ENCODE measurements at regions not wholly inside any gene's neighbourhood (a gene's known extent, or its start where the extent isn't known, plus 50 kb on each side); places are given as distances from the start of the nearest gene placed in this dataset.

DNA sequence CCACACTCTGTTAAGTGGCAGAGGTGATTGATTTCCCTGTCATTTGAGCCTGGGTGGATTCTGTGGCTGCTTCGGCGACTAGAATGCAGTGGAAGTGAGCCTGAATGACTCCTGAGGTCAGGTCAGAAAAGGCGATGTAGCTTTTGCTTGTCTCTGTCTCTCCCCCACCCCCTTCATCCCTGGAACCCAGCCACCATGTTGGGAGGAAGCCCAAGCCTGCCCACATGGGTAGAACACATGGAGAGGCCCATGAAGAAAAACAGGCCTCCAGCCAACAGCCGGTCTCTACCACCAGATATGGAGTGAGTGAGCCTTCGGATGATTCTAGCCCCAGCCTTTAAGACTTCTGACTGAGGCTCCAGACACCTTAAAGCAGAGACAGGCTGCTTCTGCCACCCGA lies 181.0 kb downstream of the TFAP2C start:
- Histone ChIP-seq H3K9me3 (no peaks in the 10 kb centered on the region), H3K27ac (peak overlapping the region; percentile 87 to 90), H3K27me3 (no peaks in the 10 kb centered on the region), H3K36me3 (no peaks in the 10 kb centered on the region), H3K4me1 (peaks cover 0 to 4% of the 10 kb centered on the region in 2 donors), H3K4me3 (peak overlapping the region in 2 of 3 donors; percentile 35 to 51)
- peak in 1 of 2 donors; percentile 85 for DNase-seq (ENCODE audit: low spot score in 2 of 2)
- intact Hi-C loops (cut with DNase I; ENCODE audit: low total_unique reads), result no loop called here
- TF ChIP-seq POLR2AphosphoS5 (IDR thresholded peaks at IDR 0.05) (no peak), POLR2A (IDR thresholded peaks at IDR 0.05) (no peak)
- TF ChIP-seq, protein P1, sequence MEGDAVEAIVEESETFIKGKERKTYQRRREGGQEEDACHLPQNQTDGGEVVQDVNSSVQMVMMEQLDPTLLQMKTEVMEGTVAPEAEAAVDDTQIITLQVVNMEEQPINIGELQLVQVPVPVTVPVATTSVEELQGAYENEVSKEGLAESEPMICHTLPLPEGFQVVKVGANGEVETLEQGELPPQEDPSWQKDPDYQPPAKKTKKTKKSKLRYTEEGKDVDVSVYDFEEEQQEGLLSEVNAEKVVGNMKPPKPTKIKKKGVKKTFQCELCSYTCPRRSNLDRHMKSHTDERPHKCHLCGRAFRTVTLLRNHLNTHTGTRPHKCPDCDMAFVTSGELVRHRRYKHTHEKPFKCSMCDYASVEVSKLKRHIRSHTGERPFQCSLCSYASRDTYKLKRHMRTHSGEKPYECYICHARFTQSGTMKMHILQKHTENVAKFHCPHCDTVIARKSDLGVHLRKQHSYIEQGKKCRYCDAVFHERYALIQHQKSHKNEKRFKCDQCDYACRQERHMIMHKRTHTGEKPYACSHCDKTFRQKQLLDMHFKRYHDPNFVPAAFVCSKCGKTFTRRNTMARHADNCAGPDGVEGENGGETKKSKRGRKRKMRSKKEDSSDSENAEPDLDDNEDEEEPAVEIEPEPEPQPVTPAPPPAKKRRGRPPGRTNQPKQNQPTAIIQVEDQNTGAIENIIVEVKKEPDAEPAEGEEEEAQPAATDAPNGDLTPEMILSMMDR (IDR thresholded peaks at IDR 0.05), result no peak

DNA sequence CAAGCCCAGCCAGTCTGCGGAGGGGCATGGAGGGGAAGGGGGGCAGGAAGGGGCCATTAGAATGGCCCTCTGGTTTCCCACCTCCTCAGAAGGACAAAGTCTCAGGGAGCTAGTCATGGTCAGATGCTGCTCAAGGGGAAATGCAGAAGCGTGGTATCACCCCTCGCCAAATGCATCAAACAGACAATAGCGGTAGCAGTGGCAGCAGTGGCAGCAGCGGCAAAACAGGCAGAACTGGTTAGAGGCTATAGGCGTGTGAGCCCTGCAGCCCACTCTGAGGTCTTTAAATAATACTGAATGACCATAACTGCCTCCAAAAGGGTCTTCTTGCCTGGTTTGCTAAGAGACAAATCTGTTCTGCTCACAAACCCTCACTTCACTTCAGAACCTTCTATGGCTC lies 186.7 kb downstream of the TFAP2C start:
- Histone ChIP-seq H3K27me3 (no peaks in the 10 kb centered on the region), H3K36me3 (no peaks in the 10 kb centered on the region), H3K4me1 (no peaks in the 10 kb centered on the region), H3K27ac (no peak overlapping the region), H3K4me3 (no peak overlapping the region), H3K9me3 (no peaks in the 10 kb centered on the region)
- TF ChIP-seq POLR2AphosphoS5 (IDR thresholded peaks at IDR 0.05), result no peak
- TF ChIP-seq, protein P1 (IDR thresholded peaks at IDR 0.05), result no peak
- TF ChIP-seq POLR2A (IDR thresholded peaks at IDR 0.05), result no peak
- intact Hi-C loops (cut with DNase I; ENCODE audit: low total_unique reads), result no loop called here
- DNase-seq (ENCODE audit: low spot score in 2 of 2), result no peak

DNA sequence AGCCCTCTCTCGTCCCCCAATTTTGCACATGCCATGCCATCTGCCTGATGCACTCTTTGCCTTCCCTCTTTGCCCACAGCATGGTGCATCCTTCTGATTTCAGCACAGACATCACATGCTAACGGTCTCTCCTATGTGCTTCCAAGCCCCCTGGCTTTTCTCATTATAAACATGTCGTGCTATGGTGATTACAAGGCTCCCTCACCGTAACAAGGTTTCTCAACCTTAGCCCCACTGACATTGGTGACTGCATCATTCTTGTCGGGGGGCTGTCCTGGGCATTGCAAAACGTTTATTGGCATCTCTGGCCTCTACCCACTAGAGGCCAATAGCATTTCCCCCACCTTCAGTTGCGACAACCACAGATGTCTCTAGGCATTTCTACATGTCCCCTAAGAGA lies 187.2 kb downstream of the TFAP2C start:
- Histone ChIP-seq H3K4me3 (no peak overlapping the region), H3K27me3 (no peaks in the 10 kb centered on the region), H3K36me3 (no peaks in the 10 kb centered on the region), H3K9me3 (no peaks in the 10 kb centered on the region), H3K27ac (no peak overlapping the region), H3K4me1 (no peaks in the 10 kb centered on the region)
- TF ChIP-seq POLR2AphosphoS5 (IDR thresholded peaks at IDR 0.05), result no peak
- no peak for TF ChIP-seq POLR2A (IDR thresholded peaks at IDR 0.05)
- TF ChIP-seq, protein P1 (IDR thresholded peaks at IDR 0.05), result no peak
- no peak for DNase-seq (ENCODE audit: low spot score in 2 of 2)
- intact Hi-C loops (cut with DNase I; ENCODE audit: low total_unique reads), result no loop called here

DNA sequence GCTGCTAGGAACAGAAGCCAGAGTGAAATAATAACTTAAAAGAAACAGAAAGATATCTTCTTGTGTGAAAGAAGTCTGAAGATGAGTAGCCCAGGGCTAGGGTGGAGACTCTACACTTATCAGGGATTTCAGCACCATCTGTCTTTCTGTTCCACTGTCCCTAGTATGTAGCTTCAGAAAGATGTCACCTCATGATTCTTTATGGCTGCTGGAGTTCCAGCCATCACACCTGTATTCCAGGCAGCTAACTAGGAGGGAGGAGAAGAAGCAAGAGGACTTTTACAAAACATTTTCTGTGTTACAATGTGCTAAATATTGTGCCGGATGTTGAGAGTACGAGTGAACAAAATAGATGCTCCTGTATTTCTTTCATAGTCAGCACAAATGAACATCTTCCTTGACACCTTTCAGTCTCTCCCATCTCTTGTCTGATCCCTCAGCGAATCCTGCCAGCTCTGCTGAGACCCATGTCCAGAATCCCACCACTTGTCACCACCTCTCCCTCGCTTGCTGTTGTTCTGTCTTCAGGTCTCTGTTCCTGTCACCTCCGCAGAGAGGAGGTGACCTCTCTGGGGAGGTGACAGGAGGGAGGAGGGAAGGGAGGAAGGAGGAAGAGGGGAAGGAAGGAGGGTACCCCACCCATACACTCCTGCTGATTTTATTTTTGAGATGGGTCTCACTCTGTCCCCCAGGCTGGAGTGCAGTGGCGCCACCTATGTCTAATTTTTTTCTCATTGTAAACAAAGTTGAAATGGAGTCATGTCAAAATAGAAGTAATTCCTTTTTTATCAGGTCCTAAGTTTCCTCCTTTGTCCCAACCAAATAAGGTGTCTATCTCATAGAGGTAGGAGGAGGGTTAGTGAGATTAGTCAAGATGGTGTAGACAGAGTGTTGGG lies 188.9 kb downstream of the TFAP2C start:
- Histone ChIP-seq H3K27me3 (no peaks in the 10 kb centered on the region), H3K4me3 (no peak overlapping the region), H3K9me3 (no peaks in the 10 kb centered on the region), H3K4me1 (no peaks in the 10 kb centered on the region), H3K27ac (peak overlapping the region in 1 of 2 donors; percentile 19), H3K36me3 (no peaks in the 10 kb centered on the region)
- no peak for DNase-seq (ENCODE audit: low spot score in 2 of 2)
- TF ChIP-seq POLR2A (IDR thresholded peaks at IDR 0.05), result no peak
- TF ChIP-seq, protein P1 (IDR thresholded peaks at IDR 0.05), result no peak
- no peak for TF ChIP-seq POLR2AphosphoS5 (IDR thresholded peaks at IDR 0.05)
- intact Hi-C loops (cut with DNase I; ENCODE audit: low total_unique reads), result no loop called here

DNA sequence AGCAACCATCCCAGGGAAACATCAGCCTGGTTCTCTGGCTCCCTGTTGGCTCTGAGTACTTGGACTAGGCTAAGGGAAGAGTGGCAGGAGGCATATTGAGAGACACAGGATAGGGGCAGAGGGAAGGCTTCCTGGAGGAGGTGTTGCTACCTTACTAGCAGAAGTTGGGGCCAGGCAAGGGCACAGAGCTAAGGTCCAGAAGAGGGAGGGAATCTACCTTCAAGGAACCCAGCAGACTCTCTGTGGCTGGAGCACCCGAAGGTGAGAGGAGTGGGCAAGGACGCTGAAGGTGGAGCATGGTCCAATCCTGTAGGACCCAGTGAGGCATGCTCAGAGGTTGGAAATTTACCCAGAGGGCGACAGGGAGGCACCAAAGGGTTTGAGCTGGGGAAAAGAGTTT lies 191.9 kb downstream of the TFAP2C start:
- no peak overlapping the region for H3K27ac ChIP-seq
- no peaks in the 10 kb centered on the region for H3K9me3 ChIP-seq
- TF ChIP-seq POLR2AphosphoS5 (IDR thresholded peaks at IDR 0.05) (no peak), POLR2A (IDR thresholded peaks at IDR 0.05) (no peak)
- TF ChIP-seq, protein P1 (IDR thresholded peaks at IDR 0.05), result no peak
- no peaks in the 10 kb centered on the region for H3K36me3 ChIP-seq
- H3K4me1 ChIP-seq, result no peaks in the 10 kb centered on the region
- H3K4me3 ChIP-seq, result no peak overlapping the region
- intact Hi-C loops (cut with DNase I; ENCODE audit: low total_unique reads), result no loop called here
- no peak for DNase-seq (ENCODE audit: low spot score in 2 of 2)
- no peaks in the 10 kb centered on the region for H3K27me3 ChIP-seq
